HEK293T (cell line): ENCODE measurements at regions not wholly inside any gene's neighbourhood (a gene's known extent, or its start where the extent isn't known, plus 50 kb on each side); places are given as distances from the start of the nearest gene placed in this dataset.

ENCODE experiments used
- BHLHE40 ChIP-seq: fragments of 450-650 bp; IDR thresholded peaks from 2 replicates; pipeline ENCODE4 v1.6.1; 2016; ENCODE audit warnings: mild to moderate bottlenecking, moderate library complexity, borderline replicate concordance
- FOXK2 ChIP-seq: fragments of 450-650 bp; IDR thresholded peaks from 2 replicates; pipeline ENCODE4 v1.6.1; 2016; ENCODE audit warnings: mild to moderate bottlenecking
- FOXM1 ChIP-seq: fragments of 450-650 bp; IDR thresholded peaks from 2 replicates; pipeline ENCODE4 v1.6.1; 2017; ENCODE audit warnings: mild to moderate bottlenecking, borderline replicate concordance

DNA sequence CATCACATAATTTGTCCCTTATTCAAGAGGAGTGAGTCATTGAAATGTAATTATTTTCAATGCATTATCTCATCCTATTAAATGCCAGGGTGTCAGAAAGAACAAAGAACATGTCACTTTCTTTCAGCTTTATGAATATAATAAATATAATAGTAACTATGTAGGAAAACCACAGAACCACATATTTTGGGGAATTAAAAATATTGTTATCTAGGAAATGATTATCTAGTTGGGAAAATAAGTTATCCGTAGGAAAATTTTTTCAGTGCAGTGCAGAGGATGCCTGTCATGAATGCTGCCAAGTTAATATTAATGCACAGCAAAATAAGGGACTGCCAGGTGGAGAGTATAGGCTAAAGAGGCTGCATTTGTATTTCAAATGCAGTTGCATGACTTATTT lies 844.8 kb downstream of the MAT2B start:
- no peak for TF ChIP-seq FOXM1
- no peak for TF ChIP-seq BHLHE40
- TF ChIP-seq FOXK2 = no peak
